Adrenal gland (tissue), 9 donors: ENCODE measurements at regions not wholly inside any gene's neighbourhood (a gene's known extent, or its start where the extent isn't known, plus 50 kb on each side); places are given as distances from the start of the nearest gene placed in this dataset.

ENCODE experiments used
- DNase-seq, 7 donors: peaks; one replicate each; pipeline ENCODE4 v3.0.0-alpha.2; 2019 to 2020
- H3K27ac ChIP-seq, 5 donors: fragments of 200-600 bp; sonication (generic) in 4 of 5; 1 replicate in 3 of 5; 2 replicates in 2 of 5; pipeline versions ENCODE4 v1.5.1 to v1.8.0; 2016 to 2020; ENCODE audit warnings: mild to moderate bottlenecking in 1 of 5
- H3K27me3 ChIP-seq: fragments of 200-600 bp; 2 replicates; pipeline ENCODE4 v1.8.0; 2021
- H3K36me3 ChIP-seq, 2 donors: fragments of 200-600 bp; replicated peaks in 1 of 2; 1 replicate in 1 of 2; 2 replicates in 1 of 2; pipeline versions ENCODE4 v1.5.1 to v1.8.0; 2018 to 2022
- H3K4me1 ChIP-seq, 2 donors: fragments of 200-600 bp; replicated peaks in 1 of 2; 1 replicate in 1 of 2; 2 replicates in 1 of 2; pipeline versions ENCODE4 v1.5.1 to v1.8.0; 2018 to 2021
- H3K4me3 ChIP-seq, 4 donors: fragments of 200-600 bp; sonication (generic) in 3 of 4; one replicate each; pipeline ENCODE4 v1.5.1; 2016 to 2018
- H3K9me3 ChIP-seq, 3 donors: fragments of 200-600 bp; sonication (generic) in 1 of 3; replicated peaks in 1 of 3; 1 replicate in 2 of 3; 2 replicates in 1 of 3; pipeline versions ENCODE4 v1.5.1 to v1.8.0; 2016 to 2021
- POLR2A ChIP-seq, 2 donors: fragments of 450-650 bp; IDR thresholded peaks; one replicate each; pipeline ENCODE4 v1.6.1; 2017; ENCODE audit warnings: antibody characterized with exemption in 2 of 2, mild to moderate bottlenecking in 2 of 2, moderate library complexity in 1 of 2
- WGBS, 4 donors: extraction: QIAGEN DNeasy Blood & Tissue Kit in 2 of 4; methylation state at CpG; one replicate each; pipeline versions ENCODE4 v1.1.5 to v1.1.7; 2013 to 2017; 5-methylcytosine and 5-hydroxymethylcytosine counted together
- intact Hi-C, 2 donors: fragments of 100-400 bp; cut with DNase I; formaldehyde crosslinking; loops; one replicate each; pipeline versions ENCODE4 v1.14.1 to v1.15.0; 2022 to 2023
- TF ChIP-seq, protein P1 (sequence below), 6 experiments: fragments of 450-650 bp in 4 of 6; fragments of 200-600 bp in 2 of 6; sonication (generic) in 1 of 6; IDR thresholded peaks; 1 replicate in 5 of 6; 2 replicates in 1 of 6; pipeline versions ENCODE4 v1.5.1 to v1.8.0; 2016 to 2021; ENCODE audit warnings: antibody characterized with exemption in 6 of 6, mild to moderate bottlenecking in 2 of 6, moderate library complexity in 1 of 6
- donor health status: healthy with polysubstance abuse.
- donor health status: Bipolar disorder and iron deficiency.
- donor health status: DM: yes; HTN: yes; CAD: no.
- donor health status: DM: no; HTN: no; CAD: no.
- donor health status: DM: no; HTN: no; CAD: no.

DNA sequence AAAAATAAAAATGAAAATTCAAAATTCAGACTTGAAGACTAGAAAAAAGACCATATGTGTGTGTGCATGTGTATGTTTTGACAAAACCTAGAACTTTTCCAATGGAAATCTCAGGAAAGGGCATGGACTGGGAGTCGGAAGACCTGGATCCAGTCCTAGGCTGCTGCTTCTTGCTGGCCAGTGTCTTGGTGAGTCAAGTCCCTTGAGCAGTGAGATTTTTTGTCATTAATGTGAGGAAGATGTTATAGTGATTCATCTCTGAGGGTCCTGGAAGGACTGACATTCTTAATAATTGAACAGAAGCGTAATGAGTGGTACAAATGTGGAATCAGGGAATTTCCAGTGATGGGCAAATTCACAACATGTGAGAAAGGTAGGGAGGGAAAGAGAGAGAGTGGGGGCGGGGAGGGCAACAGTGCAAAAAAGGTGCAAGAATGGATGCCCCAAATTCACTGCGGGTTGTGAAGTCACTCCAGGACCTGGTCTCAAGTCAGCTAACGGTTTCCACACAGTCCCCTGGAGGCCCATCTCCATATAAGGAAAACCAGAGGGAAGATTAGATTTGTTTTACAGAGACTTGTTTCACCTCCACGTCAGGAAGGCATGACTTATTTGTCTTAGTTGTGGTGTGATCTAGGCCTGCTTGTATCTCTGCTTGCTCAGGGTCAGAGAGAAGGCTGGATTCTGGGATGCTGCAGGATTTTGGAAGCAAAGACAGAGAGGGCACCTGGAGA, 201.7 kb downstream of the BUB3 start:
- Histone ChIP-seq H3K27me3 (no peaks in the 10 kb centered on the region), H3K4me1 (no peaks in the 10 kb centered on the region), H3K36me3 (no peaks in the 10 kb centered on the region), H3K9me3 (no peaks in the 10 kb centered on the region), H3K4me3 (no peak overlapping the region), H3K27ac (peak overlapping the region in 1 of 5 donors; percentile 34)
- TF ChIP-seq, protein P1, sequence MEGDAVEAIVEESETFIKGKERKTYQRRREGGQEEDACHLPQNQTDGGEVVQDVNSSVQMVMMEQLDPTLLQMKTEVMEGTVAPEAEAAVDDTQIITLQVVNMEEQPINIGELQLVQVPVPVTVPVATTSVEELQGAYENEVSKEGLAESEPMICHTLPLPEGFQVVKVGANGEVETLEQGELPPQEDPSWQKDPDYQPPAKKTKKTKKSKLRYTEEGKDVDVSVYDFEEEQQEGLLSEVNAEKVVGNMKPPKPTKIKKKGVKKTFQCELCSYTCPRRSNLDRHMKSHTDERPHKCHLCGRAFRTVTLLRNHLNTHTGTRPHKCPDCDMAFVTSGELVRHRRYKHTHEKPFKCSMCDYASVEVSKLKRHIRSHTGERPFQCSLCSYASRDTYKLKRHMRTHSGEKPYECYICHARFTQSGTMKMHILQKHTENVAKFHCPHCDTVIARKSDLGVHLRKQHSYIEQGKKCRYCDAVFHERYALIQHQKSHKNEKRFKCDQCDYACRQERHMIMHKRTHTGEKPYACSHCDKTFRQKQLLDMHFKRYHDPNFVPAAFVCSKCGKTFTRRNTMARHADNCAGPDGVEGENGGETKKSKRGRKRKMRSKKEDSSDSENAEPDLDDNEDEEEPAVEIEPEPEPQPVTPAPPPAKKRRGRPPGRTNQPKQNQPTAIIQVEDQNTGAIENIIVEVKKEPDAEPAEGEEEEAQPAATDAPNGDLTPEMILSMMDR (IDR thresholded peaks at IDR 0.05) = no peak
- TF ChIP-seq POLR2A (IDR thresholded peaks at IDR 0.05) = no peak
- 70 to 78% (median 74%) methylated on average over 6 of the region's 6 CpGs for WGBS, 4 donors
- peak in 1 of 7 donors; percentile 37 for DNase-seq
- intact Hi-C loops = no loop called here

DNA sequence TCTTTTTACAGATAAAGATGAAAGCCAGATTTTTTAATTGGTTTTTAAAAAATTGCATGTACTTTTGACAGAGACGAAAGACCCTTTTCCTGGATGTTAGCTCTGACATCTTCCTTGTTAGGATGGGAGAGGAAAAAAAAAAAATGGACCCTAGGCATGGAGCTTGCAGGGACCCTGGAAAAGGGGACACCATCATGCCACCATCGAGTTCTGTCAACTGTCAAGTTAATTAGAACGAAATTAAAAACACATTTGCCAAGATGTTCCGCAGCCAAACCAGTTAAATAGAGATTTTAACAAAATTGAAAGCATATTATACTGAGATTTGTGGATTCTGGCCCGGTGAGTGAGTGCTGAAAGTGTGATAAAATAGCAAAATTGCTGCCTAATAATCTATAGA, 202.6 kb downstream of the BUB3 start:
- intact Hi-C loops = no loop called here
- DNase-seq = no peak
- no peak overlapping the region for H3K4me3 ChIP-seq
- peak overlapping the region in 1 of 5 donors; percentile 26 for H3K27ac ChIP-seq
- no peak for TF ChIP-seq POLR2A (IDR thresholded peaks at IDR 0.05)
- TF ChIP-seq, protein P1 (IDR thresholded peaks at IDR 0.05) = no peak
- H3K4me1 ChIP-seq = no peaks in the 10 kb centered on the region
- H3K9me3 ChIP-seq = no peaks in the 10 kb centered on the region
- 73 to 76% (median 74%) methylated on average over 5 of the region's 5 CpGs for WGBS, 4 donors
- no peaks in the 10 kb centered on the region for H3K36me3 ChIP-seq
- no peaks in the 10 kb centered on the region for H3K27me3 ChIP-seq

DNA sequence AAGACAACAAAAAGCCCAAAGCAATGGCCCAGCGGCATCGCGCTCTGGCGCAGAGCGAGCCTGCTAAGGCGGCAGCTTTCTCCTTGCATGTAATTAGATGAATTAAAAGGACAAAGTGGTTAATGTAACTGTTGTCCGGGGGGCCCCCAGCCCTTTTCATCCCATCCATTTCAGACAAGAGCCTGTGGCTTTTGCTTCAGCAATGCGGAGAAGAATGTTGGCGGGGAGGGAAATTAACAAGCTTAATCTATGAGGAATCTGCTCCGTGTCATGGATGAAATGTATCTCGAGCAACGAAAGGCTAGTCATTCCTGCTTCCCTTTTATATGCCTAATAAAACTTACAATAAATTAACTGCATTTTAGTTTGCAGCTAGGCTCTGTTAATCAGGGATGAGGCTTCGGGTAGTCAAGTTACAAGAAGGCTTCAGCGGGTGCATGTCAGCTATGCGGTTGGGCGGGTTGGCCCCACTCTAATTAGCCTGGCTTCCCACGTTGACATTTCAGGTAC, 203.3 kb downstream of the BUB3 start:
- Histone ChIP-seq H3K36me3 (no peaks in the 10 kb centered on the region), H3K9me3 (no peaks in the 10 kb centered on the region), H3K27me3 (no peaks in the 10 kb centered on the region), H3K4me3 (no peak overlapping the region), H3K27ac (peak overlapping the region in 1 of 5 donors; percentile 26), H3K4me1 (no peaks in the 10 kb centered on the region)
- 68 to 80% (median 73%) methylated on average over 17 of the region's 17 CpGs for WGBS, 4 donors
- no peak for TF ChIP-seq POLR2A (IDR thresholded peaks at IDR 0.05)
- TF ChIP-seq, protein P1 (IDR thresholded peaks at IDR 0.05) = no peak
- no peak for DNase-seq
- intact Hi-C loops = no loop called here

DNA sequence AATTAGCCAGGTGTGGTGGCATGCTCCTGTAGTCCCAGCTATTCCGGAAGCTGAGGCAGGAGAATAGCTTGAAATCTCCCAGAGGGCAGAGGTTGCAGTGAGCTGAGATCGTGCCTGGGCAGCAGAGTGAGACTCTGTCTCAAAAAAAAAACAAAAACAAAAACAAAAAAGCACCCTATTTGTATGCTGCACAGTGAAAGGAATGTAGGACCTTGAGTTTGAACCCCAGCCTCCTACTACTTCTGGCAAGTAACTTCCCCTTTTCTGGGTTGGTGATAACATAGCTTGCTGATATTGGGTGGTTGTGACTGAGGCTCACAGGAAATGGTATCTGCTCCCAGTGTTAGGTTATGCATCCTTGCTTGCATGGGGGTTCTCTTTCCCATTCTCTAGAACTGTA, 205.3 kb downstream of the BUB3 start:
- intact Hi-C loops = no loop called here
- H3K4me1 ChIP-seq = no peaks in the 10 kb centered on the region
- WGBS, 4 donors = 79 to 85% (median 81%) methylated on average over 2 of the region's 2 CpGs
- TF ChIP-seq, protein P1 (IDR thresholded peaks at IDR 0.05) = no peak
- TF ChIP-seq POLR2A (IDR thresholded peaks at IDR 0.05) = no peak
- H3K9me3 ChIP-seq = no peaks in the 10 kb centered on the region
- no peaks in the 10 kb centered on the region for H3K27me3 ChIP-seq
- no peak for DNase-seq
- H3K36me3 ChIP-seq = no peaks in the 10 kb centered on the region
- no peak overlapping the region for H3K4me3 ChIP-seq
- no peak overlapping the region for H3K27ac ChIP-seq
